K562 (cell line): ENCODE measurements at regions not wholly inside any gene's neighbourhood (a gene's known extent, or its start where the extent isn't known, plus 50 kb on each side); places are given as distances from the start of the nearest gene placed in this dataset.

ENCODE experiments used
- ATAC-seq: fragments of 200-7000 bp; cut with Tn5 transposase; 3 replicates; pipeline ENCODE4 v1.9.1; 2020; ENCODE audit warnings: moderate library complexity
- BruUV-seq: library from RNA; stranded (reverse); fragments of 400-500 nt; replicated peaks from 2 replicates; lab custom pipeline; 2021; lab: Mats Ljungman, UMichigan
- CTCF ChIA-PET: fragments of 300-600 bp; formaldehyde crosslinking; extraction: SDS; loops from one replicate; lab custom pipeline; 2021; ENCODE audit warnings: low intra/inter-chr PET ratio; lab: Yijun Ruan, JAX
- POLR2A ChIA-PET: fragments of 300-600, 350-650 bp; sonication (Branson Sonifier 250); formaldehyde crosslinking; extraction: SDS; loops from one replicate; lab custom pipeline; 2021; ENCODE audit warnings: antibody characterized with exemption, inconsistent platforms; lab: Yijun Ruan, JAX
- DNase-seq, 4 experiments: peaks; one replicate each; pipeline versions ENCODE4 v3.0.0 to v3.0.0-alpha.2; 2011 to 2018; ENCODE audit warnings: low spot score in 3 of 4, mixed read lengths in 3 of 4; ENCODE audit errors: extremely low read depth in 1 of 4
- FAIRE-seq: peaks from 2 replicates; lab custom pipeline; 2011; peaks lifted over from hg19 to GRCh38; lab: Jason Lieb, UNC
- H2AFZ ChIP-seq: 2 replicates; pipeline ENCODE4 v1.6.0; 2011; ENCODE audit warnings: low read depth, low read length, control low read depth, inconsistent platforms
- H3K27ac ChIP-seq: fragments of 200-600 bp; 3 replicates; pipeline ENCODE4 v1.8.0; 2011; ENCODE audit warnings: low read depth, mild to moderate bottlenecking, control low read depth, inconsistent platforms, low read length, moderate library complexity, mixed read lengths; ENCODE audit errors: extremely low read depth
- H3K27me3 ChIP-seq, 2 experiments: fragments of 300-600 bp in 1 of 2; 2 replicates in 1 of 2; 3 replicates in 1 of 2; pipeline versions ENCODE4 v1.6.0 to v1.8.0; 2011; ENCODE audit warnings: inconsistent platforms in 2 of 2, low read length in 2 of 2, mild to moderate bottlenecking in 1 of 2, mixed read lengths in 1 of 2, moderate library complexity in 1 of 2; ENCODE audit not compliant: control insufficient read depth in 2 of 2, insufficient read depth in 2 of 2
- H3K36me3 ChIP-seq: fragments of 300-600 bp; 3 replicates; pipeline ENCODE4 v1.8.0; 2011; ENCODE audit warnings: mild to moderate bottlenecking, low read length, inconsistent platforms; ENCODE audit not compliant: control insufficient read depth, insufficient read depth
- H3K4me1 ChIP-seq, 2 experiments: fragments of 200-600 bp in 1 of 2; replicated peaks in 1 of 2; 2 replicates in 1 of 2; 3 replicates in 1 of 2; pipeline versions ENCODE4 v1.5.1 to v1.8.0; 2011; ENCODE audit warnings: inconsistent platforms in 2 of 2, low read length in 2 of 2, mild to moderate bottlenecking in 1 of 2, mixed read lengths in 1 of 2, moderate library complexity in 1 of 2; ENCODE audit not compliant: control insufficient read depth in 2 of 2, insufficient read depth in 2 of 2
- H3K4me2 ChIP-seq: 2 replicates; pipeline ENCODE4 v1.6.1; 2011; ENCODE audit warnings: low read length, control low read depth, inconsistent platforms, mixed read lengths; ENCODE audit not compliant: insufficient read depth
- H3K4me3 ChIP-seq: fragments of 200-600 bp; sonication (generic), shearing (Covaris generic); 2 replicates; pipeline ENCODE4 v1.5.1; 2016; ENCODE audit warnings: control low read depth, inconsistent platforms
- H3K79me2 ChIP-seq: fragments of 200-600 bp; 3 replicates; pipeline ENCODE4 v1.8.0; 2011; ENCODE audit warnings: low read length, inconsistent platforms; ENCODE audit not compliant: control insufficient read depth, insufficient read depth
- H3K9ac ChIP-seq, 2 experiments: 2 replicates each; pipeline versions ENCODE4 v1.6.0 to v1.6.1; 2011; ENCODE audit warnings: low read depth in 2 of 2, low read length in 2 of 2, control low read depth in 1 of 2, inconsistent platforms in 1 of 2, mild to moderate bottlenecking in 1 of 2, mixed read lengths in 1 of 2; ENCODE audit not compliant: insufficient read depth in 1 of 2
- H3K9me1 ChIP-seq: one replicate; pipeline ENCODE4 v1.6.0; 2011; ENCODE audit warnings: inconsistent platforms, mild to moderate bottlenecking, low read length, moderate library complexity; ENCODE audit not compliant: control insufficient read depth, insufficient read depth
- H3K9me3 ChIP-seq: replicated peaks from 2 replicates; pipeline ENCODE4 v1.5.1; 2011; ENCODE audit warnings: low read depth, low read length, inconsistent platforms; ENCODE audit not compliant: control insufficient read depth, insufficient read depth
- H4K20me1 ChIP-seq: replicated peaks from 2 replicates; pipeline ENCODE4 v1.6.1; 2011; ENCODE audit warnings: low read length, inconsistent platforms, mixed read lengths; ENCODE audit not compliant: control insufficient read depth, insufficient read depth
- BCOR ChIP-seq: fragments of 450-650 bp; IDR thresholded peaks from 2 replicates; pipeline ENCODE4 v1.6.1; 2016
- EP400 ChIP-seq: fragments of 450-650 bp; IDR thresholded peaks from 2 replicates; pipeline ENCODE4 v1.6.1; 2017; ENCODE audit warnings: antibody characterized with exemption, mild to moderate bottlenecking, moderate library complexity
- GTF2E2 ChIP-seq: fragments of 200-800 bp; sonication (Bioruptor generic); IDR thresholded peaks from 2 replicates; pipeline ENCODE4 v1.6.1; 2016; ENCODE audit warnings: missing genetic modification characterization, missing compliant biosample characterization
- HSF4 ChIP-seq: fragments of 250-450 bp; sonication (Bioruptor Pico); IDR thresholded peaks from 2 replicates; pipeline ENCODE4 v2.1.2; 2022; ENCODE audit warnings: mild to moderate bottlenecking, moderate library complexity, borderline replicate concordance
- PHF8 ChIP-seq: fragments of 200-600 bp; sonication (generic); IDR thresholded peaks from 2 replicates; pipeline ENCODE4 v1.6.1; 2012; ENCODE audit warnings: mixed run types, mild to moderate bottlenecking, inconsistent platforms, low read length, moderate library complexity, borderline replicate concordance
- PHTF2 ChIP-seq: fragments of 250-450 bp; sonication (Bioruptor Pico); IDR thresholded peaks from 2 replicates; pipeline ENCODE4 v1.5.0; 2021; ENCODE audit warnings: mild to moderate bottlenecking
- RAD51 ChIP-seq: fragments of 450-650 bp; IDR thresholded peaks from 2 replicates; pipeline ENCODE4 v1.7.1; 2016; ENCODE audit warnings: low read depth, mild to moderate bottlenecking, borderline replicate concordance
- XRCC4 ChIP-seq: IDR thresholded peaks from one replicate; pipeline ENCODE4 v1.6.1; 2011; ENCODE audit not compliant: insufficient read depth, insufficient read length; ENCODE audit errors: extremely low read depth
- ZNF586 ChIP-seq: fragments of 450-650 bp; formaldehyde crosslinking; conservative IDR thresholded peaks from 2 replicates; pipeline ENCODE4 v1.4.0; 2020; ENCODE audit warnings: mild to moderate bottlenecking, moderate library complexity
- WGBS: fragments of 100-300 bp; shearing (Covaris generic); methylation state at CpG from one replicate; pipeline ENCODE4 v1.1.6; 2016; ENCODE audit warnings: low coverage, mixed read lengths; ENCODE audit not compliant: insufficient coverage; ENCODE audit errors: missing lambda C conversion rate; 5-methylcytosine and 5-hydroxymethylcytosine counted together
- in situ Hi-C: fragments of 300-500 bp; cut with MboI; formaldehyde crosslinking; loops from 4 replicates; pipeline ENCODE4 v1.15.0; 2018; ENCODE audit warnings: inconsistent platforms, mixed read lengths
- intact Hi-C: fragments of 100-400 bp; cut with micrococcal nuclease; formaldehyde crosslinking; loops from 2 replicates; pipeline ENCODE4 v1.14.2; 2022
- TF ChIP-seq, protein P1 (sequence below), 2 experiments: fragments of 450-650 bp; IDR thresholded peaks; 2 replicates each; pipeline ENCODE4 v1.6.1; 2016
- TF ChIP-seq, protein P2 (sequence below): IDR thresholded peaks from 2 replicates; pipeline ENCODE4 v1.6.1; 2016; ENCODE audit warnings: missing genetic modification characterization, missing compliant biosample characterization

DNA sequence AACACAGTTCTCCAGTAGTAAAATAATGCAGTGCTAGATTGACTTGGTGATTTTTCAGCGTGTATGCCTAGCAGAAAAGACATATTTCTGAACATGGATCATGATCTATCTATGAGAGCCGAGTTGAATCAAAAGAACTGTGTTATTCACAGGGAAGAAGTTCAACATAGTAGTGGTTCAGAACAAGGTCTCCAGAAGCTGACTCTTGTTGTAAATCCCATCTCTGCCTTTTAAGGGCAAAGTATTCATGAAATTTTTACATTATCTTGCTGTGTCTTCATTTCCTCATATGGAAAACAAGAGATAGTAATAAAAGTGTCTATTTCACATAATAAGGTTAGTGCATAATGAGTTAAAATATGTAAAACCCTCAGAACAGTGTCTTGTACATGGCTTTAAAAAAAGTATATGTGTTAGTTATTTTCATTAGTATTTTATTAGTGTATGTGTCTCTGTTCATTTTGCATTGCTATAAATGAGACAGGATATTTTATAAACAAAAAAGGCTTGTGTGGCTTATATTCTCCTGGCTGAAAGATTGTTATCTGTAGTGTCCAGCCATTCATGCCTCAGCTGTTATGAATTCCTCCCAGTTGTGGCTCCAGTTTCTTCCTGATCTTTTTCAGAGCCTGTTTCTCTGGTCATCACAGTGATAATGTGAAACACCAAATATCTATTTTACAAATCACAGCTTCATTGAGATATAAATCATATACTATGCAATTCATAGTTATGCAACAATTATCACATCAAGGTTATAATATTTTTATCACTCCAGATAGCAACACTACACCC, 1351.2 kb downstream of the STIM2 start:
- no peaks in the 10 kb centered on the region for H3K9me1 ChIP-seq
- no peaks in the 10 kb centered on the region for H3K4me1 ChIP-seq
- no peaks in the 10 kb centered on the region for H3K36me3 ChIP-seq
- no peak overlapping the region for H3K4me3 ChIP-seq
- H3K79me2 ChIP-seq = no peaks in the 10 kb centered on the region
- H3K4me2 ChIP-seq = no peak overlapping the region
- no TSS peak for BruUV-seq
- in situ Hi-C loops (no loop called here), intact Hi-C loops (no loop called here)
- no peak for TF ChIP-seq XRCC4
- TF ChIP-seq PHTF2 (CRISPR knock-in tag) = no peak
- no peaks in the 10 kb centered on the region for H3K27me3 ChIP-seq
- FAIRE-seq (no peak), DNase-seq (no peak), ATAC-seq (no peak)
- 0% methylated on average over 2 of the region's 2 CpGs for whole genome bisulfite sequencing
- ChIA-PET CTCF (no interaction called here), POLR2A (interaction anchor here (0.6 kb wide), 1 partner anchor 25 kb away, joined by 3 read pairs; no protein-coding TSS in a partner anchor)
- no peak overlapping the region for H3K9ac ChIP-seq
- H3K27ac ChIP-seq = no peak overlapping the region
- H4K20me1 ChIP-seq = no peaks in the 10 kb centered on the region
- no peaks in the 10 kb centered on the region; the same call in 1 of the 2 replicates for H3K9me3 ChIP-seq
- H2AFZ ChIP-seq = no peak overlapping the region

DNA sequence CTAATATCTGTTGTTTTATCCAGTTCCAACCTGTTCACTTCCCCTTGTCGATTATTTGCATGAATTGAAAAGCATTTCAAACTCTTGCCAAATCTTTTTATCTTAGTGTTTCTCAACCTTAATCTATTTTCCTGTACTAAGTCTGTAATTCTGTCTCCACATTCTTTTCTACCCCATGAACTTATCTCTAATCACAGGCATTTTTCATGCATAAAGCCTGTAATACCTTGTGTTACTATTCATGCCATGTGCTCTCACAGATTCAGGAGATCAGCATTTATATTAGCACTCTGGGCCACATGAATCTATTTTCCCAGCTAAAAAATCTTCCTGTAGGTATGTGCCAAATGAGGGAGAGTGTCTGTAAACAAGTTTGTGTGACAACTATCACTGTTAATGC, 1360.9 kb downstream of the STIM2 start:
- in situ Hi-C loops (no loop called here), intact Hi-C loops (no loop called here)
- POLR2A ChIA-PET = no interaction called here
- Histone ChIP-seq H2AFZ (no peak overlapping the region), H3K9ac (no peak overlapping the region), H3K27me3 (no peaks in the 10 kb centered on the region), H3K4me3 (no peak overlapping the region), H3K36me3 (no peaks in the 10 kb centered on the region), H3K9me1 (no peaks in the 10 kb centered on the region), H4K20me1 (no peaks in the 10 kb centered on the region), H3K4me1 (no peaks in the 10 kb centered on the region), H3K27ac (no peak overlapping the region), H3K4me2 (no peak overlapping the region), H3K79me2 (no peaks in the 10 kb centered on the region), H3K9me3 (no peaks in the 10 kb centered on the region)
- no peak for ATAC-seq
- DNase-seq = no peak
- CTCF ChIA-PET = no interaction called here
- 0% methylated on average over 1 of the region's 1 CpG for WGBS
- no peak for FAIRE-seq
- no TSS peak for BruUV-seq
- TF ChIP-seq PHF8 = no peak
- TF ChIP-seq, protein P1, sequence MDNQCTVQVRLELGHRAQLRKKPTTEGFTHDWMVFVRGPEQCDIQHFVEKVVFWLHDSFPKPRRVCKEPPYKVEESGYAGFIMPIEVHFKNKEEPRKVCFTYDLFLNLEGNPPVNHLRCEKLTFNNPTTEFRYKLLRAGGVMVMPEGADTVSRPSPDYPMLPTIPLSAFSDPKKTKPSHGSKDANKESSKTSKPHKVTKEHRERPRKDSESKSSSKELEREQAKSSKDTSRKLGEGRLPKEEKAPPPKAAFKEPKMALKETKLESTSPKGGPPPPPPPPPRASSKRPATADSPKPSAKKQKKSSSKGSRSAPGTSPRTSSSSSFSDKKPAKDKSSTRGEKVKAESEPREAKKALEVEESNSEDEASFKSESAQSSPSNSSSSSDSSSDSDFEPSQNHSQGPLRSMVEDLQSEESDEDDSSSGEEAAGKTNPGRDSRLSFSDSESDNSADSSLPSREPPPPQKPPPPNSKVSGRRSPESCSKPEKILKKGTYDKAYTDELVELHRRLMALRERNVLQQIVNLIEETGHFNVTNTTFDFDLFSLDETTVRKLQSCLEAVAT (IDR thresholded peaks at IDR 0.05) = no peak
- no peak for TF ChIP-seq GTF2E2
- TF ChIP-seq RAD51 = no peak
- TF ChIP-seq BCOR = no peak
- TF ChIP-seq ZNF586 (CRISPR knock-in tag) = no peak
- TF ChIP-seq HSF4 = no peak
- no peak for TF ChIP-seq EP400
- TF ChIP-seq, protein P2, sequence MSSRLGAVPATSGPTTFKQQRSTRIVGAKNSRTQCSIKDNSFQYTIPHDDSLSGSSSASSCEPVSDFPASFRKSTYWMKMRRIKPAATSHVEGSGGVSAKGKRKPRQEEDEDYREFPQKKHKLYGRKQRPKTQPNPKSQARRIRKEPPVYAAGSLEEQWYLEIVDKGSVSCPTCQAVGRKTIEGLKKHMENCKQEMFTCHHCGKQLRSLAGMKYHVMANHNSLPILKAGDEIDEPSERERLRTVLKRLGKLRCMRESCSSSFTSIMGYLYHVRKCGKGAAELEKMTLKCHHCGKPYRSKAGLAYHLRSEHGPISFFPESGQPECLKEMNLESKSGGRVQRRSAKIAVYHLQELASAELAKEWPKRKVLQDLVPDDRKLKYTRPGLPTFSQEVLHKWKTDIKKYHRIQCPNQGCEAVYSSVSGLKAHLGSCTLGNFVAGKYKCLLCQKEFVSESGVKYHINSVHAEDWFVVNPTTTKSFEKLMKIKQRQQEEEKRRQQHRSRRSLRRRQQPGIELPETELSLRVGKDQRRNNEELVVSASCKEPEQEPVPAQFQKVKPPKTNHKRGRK (tag) = no peak
